H1 (cell line): ENCODE measurements at regions not wholly inside any gene's neighbourhood (a gene's known extent, or its start where the extent isn't known, plus 50 kb on each side); places are given as distances from the start of the nearest gene placed in this dataset.

ENCODE experiments used
- CTCF ChIA-PET: fragments of 300-600 bp; sonication (Branson Sonifier 250); formaldehyde crosslinking; loops from one replicate; lab custom pipeline; 2021; ENCODE audit not compliant: partially characterized antibody; lab: Charles Lee
- POLR2A ChIA-PET: fragments of 300-600 bp; sonication (Branson Sonifier 250); formaldehyde crosslinking; loops from one replicate; lab custom pipeline; 2021; ENCODE audit warnings: inconsistent platforms; ENCODE audit not compliant: partially characterized antibody; lab: Charles Lee
- DNase-seq, 2 experiments: peaks; one replicate each; pipeline versions ENCODE4 v3.0.0 to v3.0.0-alpha.2; 2010 to 2022; ENCODE audit warnings: low spot score in 2 of 2, low read depth in 1 of 2, mixed read lengths in 1 of 2
- FAIRE-seq: peaks from 2 replicates; lab custom pipeline; 2011; peaks lifted over from hg19 to GRCh38; lab: Jason Lieb, UNC
- H2AFZ ChIP-seq: 2 replicates; pipeline ENCODE4 v1.8.1; 2012; ENCODE audit warnings: low read length, inconsistent platforms
- H2AK5ac ChIP-seq: 2 replicates; pipeline ENCODE4 v1.6.1; 2013; ENCODE audit warnings: low read depth, low read length
- H2BK120ac ChIP-seq: replicated peaks from 2 replicates; pipeline ENCODE3; 2013; ENCODE audit warnings: low read depth, low read length, inconsistent platforms
- H2BK12ac ChIP-seq: 2 replicates; pipeline ENCODE4 v1.6.1; 2013; ENCODE audit warnings: low read depth, low read length
- H2BK15ac ChIP-seq: 2 replicates; pipeline ENCODE4 v1.6.1; 2013; ENCODE audit warnings: low read length
- H2BK20ac ChIP-seq: 2 replicates; pipeline ENCODE4 v1.6.1; 2013; ENCODE audit warnings: low read length
- H2BK5ac ChIP-seq: 2 replicates; pipeline ENCODE4 v1.6.1; 2013; ENCODE audit warnings: low read depth, low read length
- H3K14ac ChIP-seq: 2 replicates; pipeline ENCODE4 v1.6.1; 2013; ENCODE audit warnings: inconsistent platforms; ENCODE audit not compliant: insufficient read length
- H3K18ac ChIP-seq: 2 replicates; pipeline ENCODE4 v1.6.1; 2013; ENCODE audit warnings: low read length; ENCODE audit errors: extremely low read depth
- H3K23ac ChIP-seq: 2 replicates; pipeline ENCODE4 v1.6.1; 2013; ENCODE audit warnings: inconsistent platforms; ENCODE audit not compliant: insufficient read length
- H3K23me2 ChIP-seq: 2 replicates; pipeline ENCODE4 v1.6.1; 2013; ENCODE audit warnings: low read depth, low read length
- H3K27ac ChIP-seq: 2 replicates; pipeline ENCODE4 v1.6.1; 2011; ENCODE audit warnings: low read depth, low read length, inconsistent platforms
- H3K27me3 ChIP-seq, 4 experiments: replicated peaks in 1 of 4; 1 replicate in 1 of 4; 2 replicates in 3 of 4; pipeline versions ENCODE4 v1.6.1 to v1.8.1; 2011 to 2013; ENCODE audit warnings: low read length in 3 of 4, mild to moderate bottlenecking in 3 of 4, inconsistent platforms in 2 of 4, mixed read lengths in 2 of 4, moderate library complexity in 1 of 4; ENCODE audit not compliant: control insufficient read depth in 3 of 4, insufficient read depth in 3 of 4; ENCODE audit errors: extremely low read depth in 1 of 4
- H3K36me3 ChIP-seq, 4 experiments: 2 replicates each; pipeline versions ENCODE4 v1.6.1 to v1.8.1; 2011 to 2013; ENCODE audit warnings: mild to moderate bottlenecking in 4 of 4, low read length in 3 of 4, moderate library complexity in 2 of 4, control low read depth in 1 of 4, inconsistent platforms in 1 of 4; ENCODE audit not compliant: insufficient read depth in 4 of 4, control insufficient read depth in 2 of 4
- H3K4ac ChIP-seq: replicated peaks from 2 replicates; pipeline ENCODE3; 2013; ENCODE audit warnings: low read length, low read depth, mixed read lengths, inconsistent platforms; ENCODE audit not compliant: insufficient read length
- H3K4me1 ChIP-seq, 4 experiments: replicated peaks in 1 of 4; 1 replicate in 1 of 4; 2 replicates in 3 of 4; pipeline versions ENCODE4 v1.6.1 to v1.8.1; 2011 to 2013; ENCODE audit warnings: low read length in 3 of 4, inconsistent platforms in 2 of 4, mixed read lengths in 1 of 4; ENCODE audit not compliant: insufficient read depth in 4 of 4, control insufficient read depth in 3 of 4
- H3K4me2 ChIP-seq, 2 experiments: 2 replicates each; pipeline versions ENCODE4 v1.6.1 to v1.8.1; 2011 to 2013; ENCODE audit warnings: low read depth in 2 of 2, low read length in 2 of 2, control low read depth in 1 of 2, inconsistent platforms in 1 of 2, mild to moderate bottlenecking in 1 of 2; ENCODE audit not compliant: insufficient read depth in 1 of 2
- H3K4me3 ChIP-seq, 4 experiments: fragments of 200-600, 300-600 bp in 1 of 4; sonication (generic), shearing (Covaris generic), sonication (Bioruptor Twin) in 1 of 4; 2 replicates each; pipeline versions ENCODE4 v1.5.1 to v1.8.1; 2011 to 2016; ENCODE audit warnings: low read length in 4 of 4, low read depth in 3 of 4, control low read depth in 2 of 4, inconsistent platforms in 2 of 4, mild to moderate bottlenecking in 2 of 4, mixed read lengths in 1 of 4, moderate library complexity in 1 of 4; ENCODE audit not compliant: insufficient read depth in 2 of 4; ENCODE audit errors: extremely low read depth in 1 of 4
- H3K56ac ChIP-seq: replicated peaks from 2 replicates; pipeline ENCODE3; 2013; ENCODE audit warnings: low read depth, mild to moderate bottlenecking, mixed read lengths, low read length, inconsistent platforms; ENCODE audit not compliant: insufficient read length
- H3K79me1 ChIP-seq: 2 replicates; pipeline ENCODE4 v1.6.1; 2013; ENCODE audit warnings: low read depth, low read length, control low read depth
- H3K79me2 ChIP-seq, 2 experiments: 2 replicates each; pipeline versions ENCODE4 v1.6.1 to v1.8.1; 2012 to 2013; ENCODE audit warnings: low read length in 2 of 2, mild to moderate bottlenecking in 2 of 2, inconsistent platforms in 1 of 2; ENCODE audit not compliant: insufficient read depth in 2 of 2, control insufficient read depth in 1 of 2
- H3K9ac ChIP-seq, 4 experiments: replicated peaks in 1 of 4; 1 replicate in 1 of 4; 2 replicates in 3 of 4; pipeline versions ENCODE4 v1.6.1 to v1.8.1; 2011 to 2013; ENCODE audit warnings: low read depth in 3 of 4, low read length in 3 of 4, control low read depth in 2 of 4, mild to moderate bottlenecking in 2 of 4, moderate library complexity in 2 of 4, inconsistent platforms in 1 of 4; ENCODE audit errors: extremely low read depth in 1 of 4
- H3K9me3 ChIP-seq, 2 experiments: 2 replicates each; pipeline versions ENCODE4 v1.6.1 to v1.8.1; 2012 to 2013; ENCODE audit warnings: mild to moderate bottlenecking in 2 of 2, moderate library complexity in 2 of 2, control low read depth in 1 of 2, inconsistent platforms in 1 of 2, low read depth in 1 of 2, low read length in 1 of 2, mixed read lengths in 1 of 2; ENCODE audit not compliant: insufficient read depth in 2 of 2
- H4K20me1 ChIP-seq, 2 experiments: replicated peaks in 1 of 2; 2 replicates each; pipeline versions ENCODE3 to v1.8.1; 2011 to 2013; ENCODE audit warnings: inconsistent platforms in 2 of 2, low read length in 2 of 2, mild to moderate bottlenecking in 1 of 2; ENCODE audit not compliant: insufficient read depth in 2 of 2, control insufficient read depth in 1 of 2
- H4K5ac ChIP-seq: 2 replicates; pipeline ENCODE4 v1.6.1; 2013; ENCODE audit warnings: low read length, low read depth, mixed read lengths, inconsistent platforms; ENCODE audit not compliant: insufficient read length
- H4K8ac ChIP-seq: 2 replicates; pipeline ENCODE4 v1.8.0; 2013; ENCODE audit warnings: mild to moderate bottlenecking, moderate library complexity, low read length, inconsistent platforms; ENCODE audit not compliant: insufficient read depth; ENCODE audit errors: extremely low read depth
- H4K91ac ChIP-seq: replicated peaks from 2 replicates; pipeline ENCODE3; 2013; ENCODE audit warnings: low read length, mixed read lengths, inconsistent platforms; ENCODE audit not compliant: insufficient read length
- ASH2L ChIP-seq: fragments of 200-600, 300-600 bp; sonication (generic); IDR thresholded peaks from one replicate; pipeline ENCODE4 v1.7.1; 2017; ENCODE audit warnings: low read length
- ATF3 ChIP-seq: IDR thresholded peaks from 2 replicates; pipeline ENCODE4 v1.6.1; 2011; ENCODE audit warnings: low read depth, mild to moderate bottlenecking, low read length; ENCODE audit not compliant: insufficient read depth
- BCL11A ChIP-seq, 2 experiments: IDR thresholded peaks; one replicate each; pipeline ENCODE4 v1.6.1; 2011; ENCODE audit warnings: low read depth in 2 of 2, low read length in 2 of 2, mild to moderate bottlenecking in 2 of 2
- JUN ChIP-seq: IDR thresholded peaks from 2 replicates; pipeline ENCODE4 v1.6.1; 2011; ENCODE audit warnings: low read depth, mild to moderate bottlenecking, improper control_type of control experiment, low read length
- NANOG ChIP-seq: IDR thresholded peaks from 2 replicates; pipeline ENCODE4 v1.6.1; 2011; ENCODE audit warnings: low read length, low read depth, mild to moderate bottlenecking, inconsistent platforms; ENCODE audit not compliant: insufficient read depth, poor library complexity, severe bottlenecking
- RXRA ChIP-seq: IDR thresholded peaks from 2 replicates; pipeline ENCODE4 v1.6.1; 2011; ENCODE audit warnings: low read depth, mild to moderate bottlenecking, low read length, moderate library complexity; ENCODE audit not compliant: insufficient read depth
- TAF7 ChIP-seq: optimal IDR thresholded peaks from 2 replicates; pipeline ENCODE3; 2011; ENCODE audit warnings: low read depth, mild to moderate bottlenecking, inconsistent platforms, low read length, moderate library complexity, borderline replicate concordance
- TBP ChIP-seq: IDR thresholded peaks from 2 replicates; pipeline ENCODE4 v1.6.1; 2011; ENCODE audit warnings: low read depth, low read length, improper control_type of control experiment
- WGBS, 2 experiments: shearing (Covaris generic) in 1 of 2; methylation state at CpG; one replicate each; pipeline versions ENCODE4 v1.1.6 to v1.1.7; 2013 to 2015; ENCODE audit warnings: low lambda C conversion rate in 2 of 2, mixed read lengths in 2 of 2, inconsistent platforms in 1 of 2, low coverage in 1 of 2, missing lambda C conversion rate in 1 of 2; ENCODE audit not compliant: insufficient replicate concordance in 2 of 2, insufficient coverage in 1 of 2, insufficient read length in 1 of 2; ENCODE audit errors: extremely low coverage in 1 of 2, missing lambda C conversion rate in 1 of 2; 5-methylcytosine and 5-hydroxymethylcytosine counted together

- Histone ChIP-seq H3K4me3 (no peak overlapping the region), H2BK12ac (no peak overlapping the region), H4K5ac (no peak overlapping the region), H3K23me2 (no peaks in the 10 kb centered on the region; the same call in 1 of the 2 replicates), H2AK5ac (no peak overlapping the region), H3K4me1 (no peaks in the 10 kb centered on the region), H3K36me3 (no peaks in the 10 kb centered on the region), H3K79me2 (no peaks in the 10 kb centered on the region), H3K4ac (no peak overlapping the region), H2BK5ac (no peak overlapping the region), H3K4me2 (no peak overlapping the region), H2BK15ac (no peak overlapping the region), H3K9me3 (no peaks in the 10 kb centered on the region), H4K20me1 (no peaks in the 10 kb centered on the region), H3K14ac (no peak overlapping the region), H3K56ac (no peak overlapping the region), H3K79me1 (no peaks in the 10 kb centered on the region), H2AFZ (peak overlapping the region; percentile 87), H2BK120ac (no peak overlapping the region), H3K9ac (no peak overlapping the region; a peak in 1 of 7 replicates), H2BK20ac (no peak overlapping the region), H3K23ac (no peak overlapping the region), H3K27me3 (no peaks in the 10 kb centered on the region), H3K27ac (no peak overlapping the region), H4K91ac (no peak overlapping the region), H3K18ac (no peak overlapping the region), H4K8ac (no peak overlapping the region)
- ChIA-PET POLR2A (no interaction called here), CTCF (interaction anchor here (1.1 to 4.6 kb wide), 3 partner anchors 9 to 39 kb away, joined by 3 to 21 read pairs (median 3); no protein-coding TSS in a partner anchor)
- WGBS, 2 experiments: 79% methylated on average over 1 of the region's 1 CpG; no CpG with 5 or more reads in 1 of the 2 experiments
- no peak for FAIRE-seq
- TF ChIP-seq ASH2L: no peak
- no peak for TF ChIP-seq JUN
- TF ChIP-seq BCL11A (IDR thresholded peaks at IDR 0.05; ENCODE audit: low read depth in 2 of 2, low read length in 2 of 2): no peak
- TF ChIP-seq TAF7: no peak
- no peak for TF ChIP-seq ATF3
- TF ChIP-seq NANOG: no peak
- TF ChIP-seq RXRA: no peak
- TF ChIP-seq TBP: no peak
- no peak for DNase-seq
Measured at GRCh38 chr9:18294229-18294628, 179.7 kb upstream of the ADAMTSL1 start.
